HG03460 (cell line): ENCODE measurements at regions not wholly inside any gene's neighbourhood (a gene's known extent, or its start where the extent isn't known, plus 50 kb on each side); places are given as distances from the start of the nearest gene placed in this dataset.

ENCODE experiments used
- ATAC-seq: cut with Tn5 transposase; IDR thresholded peaks from one replicate; pipeline ENCODE4 v1.9.1; 2021; ENCODE audit not compliant: unreplicated experiment

DNA sequence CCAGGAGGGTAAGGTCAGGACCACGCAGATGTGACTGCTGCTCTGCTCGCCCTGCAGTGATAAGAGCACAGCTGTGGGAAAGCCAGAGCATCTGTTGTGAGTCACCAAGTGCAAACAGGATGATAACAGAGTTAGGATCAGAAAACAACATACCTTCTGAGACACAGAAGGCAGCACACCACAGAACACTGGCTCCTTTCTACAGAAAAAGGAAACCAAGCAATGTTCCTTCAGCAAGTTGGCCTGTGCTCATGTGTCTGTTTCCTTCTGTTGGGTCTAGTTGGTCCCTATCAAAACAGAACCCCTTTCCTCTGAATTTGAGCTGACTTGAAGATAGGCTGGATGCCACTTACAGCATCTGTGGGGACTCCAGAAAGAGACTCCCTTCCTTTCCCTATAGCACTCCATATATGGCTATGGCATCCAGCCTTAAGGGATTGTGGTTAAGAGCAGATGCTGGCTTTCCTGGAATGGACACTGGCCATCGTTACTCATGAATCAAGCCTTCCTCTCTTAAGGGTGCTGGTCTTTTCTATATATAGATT lies 440.7 kb upstream of the THBS1 start:
- ATAC-seq: no peak

DNA sequence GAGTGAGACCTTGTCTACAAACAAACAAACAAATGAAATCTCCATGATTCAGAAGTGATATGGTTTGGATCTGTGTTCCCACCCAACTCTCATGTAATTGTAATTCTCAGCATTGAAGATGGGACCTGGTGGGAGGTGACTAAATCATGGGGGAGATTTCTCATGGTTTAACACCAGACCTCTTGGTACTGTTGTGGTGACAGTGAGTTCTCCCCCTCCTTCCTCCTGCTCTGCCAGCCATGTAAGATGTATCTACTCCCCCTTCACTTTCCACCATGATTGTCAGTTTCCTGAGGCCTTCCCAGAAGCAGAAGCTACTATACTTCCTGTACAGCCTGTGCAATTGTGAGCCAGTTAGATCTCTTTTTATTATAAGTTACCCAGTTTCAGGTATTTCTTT lies 438.4 kb upstream of the THBS1 start:
- ATAC-seq: no peak

DNA sequence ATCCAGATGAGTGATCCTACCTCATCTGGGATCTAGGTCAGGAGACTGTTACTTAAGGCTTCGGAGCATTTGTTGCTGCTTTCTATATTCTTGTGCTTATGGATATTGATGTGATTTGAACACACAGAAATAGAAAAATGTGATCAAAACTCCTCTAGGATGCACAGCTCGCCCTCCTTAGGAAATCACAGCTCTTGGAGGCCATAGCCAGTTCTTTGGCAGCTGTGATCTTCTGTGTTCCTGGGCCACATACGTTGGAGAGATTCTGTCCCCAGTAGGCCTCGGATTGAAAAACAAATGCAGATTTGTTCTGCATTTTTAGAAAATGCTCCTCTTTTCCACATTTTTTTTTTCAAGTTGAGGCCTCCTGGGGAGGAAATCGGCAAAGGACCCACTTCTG lies 437.4 kb upstream of the THBS1 start:
- no peak for ATAC-seq

DNA sequence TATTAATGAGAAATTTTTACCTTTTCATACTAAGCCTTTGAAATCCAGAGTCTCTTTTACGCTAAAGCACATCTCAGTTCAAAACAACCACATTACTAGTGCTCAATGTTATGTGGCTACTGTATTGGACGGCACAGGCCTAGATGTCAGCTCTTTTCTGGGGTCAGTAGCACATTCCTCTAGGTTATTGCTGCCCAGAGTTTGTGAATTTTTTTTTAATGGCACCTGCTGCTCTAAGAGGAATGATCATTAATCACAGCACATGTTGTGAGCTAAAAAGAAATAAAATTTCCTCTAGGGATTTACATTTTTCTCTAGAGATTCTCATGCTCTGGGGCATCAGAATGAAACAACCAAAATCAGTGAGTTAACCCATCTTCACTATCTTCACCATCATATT lies 436.8 kb upstream of the THBS1 start:
- ATAC-seq: no peak

DNA sequence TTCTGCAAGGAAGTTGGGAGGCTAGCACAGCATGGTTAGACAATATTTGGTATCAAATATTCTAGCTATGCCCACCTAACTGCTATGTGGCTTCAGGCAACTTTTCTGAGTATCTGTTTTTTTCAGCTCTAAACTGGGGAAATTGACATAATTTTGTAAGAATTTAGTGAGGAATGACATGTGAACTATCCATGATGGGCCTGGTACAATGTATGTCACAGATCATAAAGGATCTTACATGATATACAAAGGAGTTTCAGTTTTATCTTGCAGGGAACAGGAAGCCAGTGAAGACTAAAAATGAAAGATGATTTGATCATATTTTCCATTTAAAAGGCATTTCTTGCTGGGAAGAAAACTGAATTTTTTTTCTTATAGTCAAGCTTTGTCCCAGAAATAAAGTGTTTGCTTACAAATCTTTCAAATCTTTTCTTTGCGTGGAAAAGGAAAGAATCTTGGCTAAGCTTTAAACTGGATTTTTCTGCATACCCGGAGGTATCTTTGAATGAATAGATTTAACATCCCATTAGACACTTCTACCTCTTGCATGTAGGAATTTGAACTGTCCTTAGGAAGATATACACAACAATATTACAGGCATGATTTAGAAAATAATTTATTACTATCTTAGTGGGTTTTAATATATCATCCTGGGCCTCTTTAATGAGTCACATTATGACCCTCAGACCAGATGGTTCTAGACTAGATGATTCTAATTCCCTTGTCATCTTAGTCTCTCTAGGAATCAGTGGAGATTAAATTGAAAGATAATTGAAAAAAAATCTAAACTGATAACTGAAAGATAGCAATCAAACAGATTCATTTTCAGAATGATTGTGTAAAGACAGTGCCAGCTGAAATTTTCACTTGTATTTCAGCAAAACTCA lies 436.0 kb upstream of the THBS1 start:
- no peak for ATAC-seq

DNA sequence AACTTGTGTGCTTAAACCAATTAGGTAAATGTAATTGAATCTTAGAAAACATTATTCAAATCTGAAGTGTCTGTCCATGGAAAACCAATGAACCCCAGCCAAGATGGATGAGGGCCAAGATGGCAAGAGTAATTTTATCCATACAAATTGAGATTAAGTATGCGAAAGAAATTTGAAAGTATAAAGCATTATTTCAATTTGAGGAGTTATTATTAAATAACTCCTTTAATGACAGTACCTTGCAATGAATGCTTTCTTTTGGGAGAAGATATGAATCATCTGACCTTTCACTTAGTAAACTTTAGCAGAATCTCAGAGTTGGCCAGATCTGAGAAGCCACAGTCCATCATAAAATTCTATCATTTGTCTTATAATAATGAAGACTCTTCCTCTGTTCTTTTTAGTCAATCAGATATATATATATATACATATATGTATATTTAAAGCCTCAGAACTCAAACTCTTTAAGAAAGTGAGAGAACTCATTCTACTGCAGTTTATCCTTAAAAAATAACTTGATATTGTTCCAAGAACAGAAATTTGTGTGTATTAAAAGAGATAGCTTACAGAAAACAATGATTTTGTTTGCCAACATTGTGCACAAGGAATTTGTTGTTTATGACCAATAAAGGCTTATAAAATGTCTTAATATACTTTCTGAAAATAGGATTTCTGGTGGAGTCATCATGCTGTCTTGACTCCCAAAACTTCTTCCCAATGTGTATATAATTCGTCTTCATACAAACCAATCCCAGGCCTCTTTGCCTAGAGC lies 434.8 kb upstream of the THBS1 start:
- no peak for ATAC-seq

DNA sequence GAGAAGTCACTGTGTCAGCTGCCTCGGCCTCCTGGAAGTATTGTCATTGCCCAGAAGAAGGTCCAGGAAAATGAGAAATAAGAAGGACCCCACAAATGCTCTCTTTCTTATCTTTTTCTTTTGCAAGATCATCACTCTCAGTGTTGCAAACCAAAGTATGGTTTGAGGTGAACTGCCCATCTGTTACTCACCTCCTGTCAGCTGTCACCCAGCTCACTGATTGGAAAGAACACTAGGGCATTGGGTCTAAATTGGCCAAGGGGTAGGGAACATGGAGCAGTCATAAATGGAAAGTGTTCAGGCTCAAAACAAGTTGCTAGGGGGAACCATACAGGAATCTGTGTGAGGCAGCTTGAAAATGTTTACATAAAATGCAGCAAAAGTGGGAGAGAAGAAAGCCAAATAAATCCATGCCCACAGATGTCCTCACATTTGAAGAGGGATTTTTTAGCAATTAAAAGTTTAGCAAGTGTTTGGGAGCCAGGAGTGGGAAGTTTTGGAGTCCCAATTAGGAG lies 431.2 kb upstream of the THBS1 start:
- no peak for ATAC-seq

DNA sequence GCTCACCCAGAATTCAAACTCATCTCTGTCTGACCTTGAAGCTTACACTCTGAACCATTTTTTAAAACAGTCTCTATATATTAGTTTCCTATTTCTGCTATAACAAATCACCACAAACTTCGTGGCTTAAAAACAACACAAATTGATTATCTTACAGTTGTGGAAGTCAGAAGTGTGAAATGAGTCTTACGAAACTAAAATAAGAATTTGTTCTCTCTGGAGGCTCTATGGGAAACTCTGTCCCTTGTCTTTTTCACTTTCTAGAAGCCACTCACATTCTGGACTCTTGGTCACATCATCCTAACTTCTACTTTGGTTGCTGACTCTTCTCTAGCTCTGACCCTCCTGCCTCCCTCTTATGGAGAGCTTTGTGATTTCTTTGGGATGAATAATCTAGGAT lies 429.3 kb upstream of the THBS1 start:
- ATAC-seq: no peak

DNA sequence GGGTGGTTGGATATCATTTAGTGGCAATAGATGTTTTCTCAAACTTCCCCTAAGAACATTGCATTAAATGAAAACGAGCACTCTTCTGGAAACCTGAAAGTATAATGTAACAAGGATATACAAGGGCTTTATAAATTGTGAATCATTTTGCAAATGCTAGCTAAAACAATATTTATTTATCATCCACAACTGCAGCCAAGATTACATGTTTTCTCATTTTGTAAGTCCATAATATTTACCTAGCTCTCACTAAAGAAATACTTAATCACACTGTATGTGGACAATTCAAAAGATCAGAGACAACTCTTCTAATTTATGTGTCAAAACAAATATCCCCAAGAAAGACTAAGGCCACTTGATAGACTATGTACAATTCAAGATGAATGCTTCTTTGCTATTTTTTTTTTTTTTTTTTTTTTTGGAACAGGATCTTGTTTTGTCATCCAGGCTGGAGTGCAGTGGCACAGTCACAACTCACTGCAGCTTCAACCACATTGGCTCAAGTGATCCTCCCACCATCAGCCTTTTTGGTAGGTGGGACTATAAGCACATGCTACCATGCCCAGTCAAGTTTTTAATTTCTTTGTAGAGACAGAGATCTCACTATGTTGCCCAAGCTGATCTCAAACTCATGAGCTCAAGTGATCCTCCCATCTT lies 427.7 kb upstream of the THBS1 start:
- no peak for ATAC-seq

DNA sequence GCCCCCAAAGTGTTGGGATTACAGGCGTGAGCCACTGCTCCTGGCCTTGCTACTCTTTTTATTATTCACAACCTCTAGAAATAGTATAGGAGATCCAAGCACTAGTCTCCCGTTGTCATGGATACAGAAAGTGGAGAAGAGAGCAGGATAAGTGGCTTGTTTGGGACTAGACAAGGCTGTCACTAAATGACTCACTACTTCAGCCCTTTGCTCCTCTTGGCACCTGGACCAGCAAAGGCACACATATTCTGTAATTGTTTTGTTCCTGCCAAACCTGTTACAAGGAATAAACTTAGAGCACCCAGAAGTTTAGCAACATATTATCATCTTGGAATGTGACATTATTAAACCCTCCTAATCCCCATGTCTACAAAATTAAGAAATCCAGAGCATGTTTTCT lies 427.2 kb upstream of the THBS1 start:
- ATAC-seq: no peak

DNA sequence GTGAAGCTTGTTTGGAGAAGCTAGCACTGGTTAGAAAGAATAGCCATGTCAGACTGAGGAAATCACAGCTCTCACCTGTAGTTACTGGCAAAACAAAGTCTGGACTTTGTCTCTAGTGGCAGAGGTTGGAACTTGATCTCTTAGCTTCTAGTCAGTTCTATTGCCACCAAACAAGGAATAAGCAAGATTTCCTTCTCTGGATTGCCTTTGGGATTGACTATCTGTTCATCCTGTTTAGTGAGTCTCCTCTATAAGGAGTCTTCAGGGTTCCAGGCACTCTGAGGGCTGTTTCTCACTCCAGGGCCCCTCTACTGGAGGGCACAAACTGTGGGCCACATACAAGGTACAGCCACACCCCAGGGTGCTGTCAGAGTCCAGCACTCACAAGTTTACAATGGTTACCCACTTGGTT lies 426.6 kb upstream of the THBS1 start:
- ATAC-seq: no peak

DNA sequence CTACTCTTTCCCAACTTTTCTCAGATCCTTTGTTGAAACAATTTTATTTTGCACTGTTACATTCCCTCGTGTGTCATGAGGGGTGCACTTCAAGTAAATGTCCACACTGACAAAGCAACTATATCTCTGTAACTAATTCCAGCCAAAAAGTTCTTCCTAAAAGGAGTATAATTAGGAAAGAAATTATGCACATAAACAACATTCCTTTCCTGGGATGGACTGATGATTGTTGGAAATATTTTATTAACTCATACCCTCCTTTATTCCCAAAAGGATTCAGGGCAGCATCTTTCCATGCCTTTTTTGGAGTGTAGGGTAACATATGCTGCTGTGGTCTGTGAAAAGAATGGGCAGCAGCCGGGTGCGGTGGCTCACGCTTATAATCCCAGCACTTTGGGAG lies 426.1 kb upstream of the THBS1 start:
- ATAC-seq: no peak

DNA sequence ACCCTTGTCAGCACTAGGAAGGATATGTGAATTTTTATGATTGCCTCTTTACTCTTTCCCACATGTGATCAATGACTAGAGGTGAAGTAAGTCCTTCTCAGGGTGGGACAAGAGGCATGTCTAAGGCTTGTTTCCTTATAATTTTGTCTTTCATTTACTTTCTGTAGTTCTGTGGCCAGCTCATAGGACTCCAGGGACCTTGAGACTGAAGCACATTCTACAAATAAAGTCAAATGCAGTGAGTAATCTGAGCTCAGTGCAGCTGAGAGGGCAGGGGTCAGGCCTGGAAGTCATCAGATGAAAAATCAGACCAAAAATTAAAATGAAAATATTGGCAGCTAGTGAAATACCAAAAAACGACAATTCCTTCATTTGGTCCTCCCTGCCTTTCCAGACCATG lies 424.7 kb upstream of the THBS1 start:
- no peak for ATAC-seq

DNA sequence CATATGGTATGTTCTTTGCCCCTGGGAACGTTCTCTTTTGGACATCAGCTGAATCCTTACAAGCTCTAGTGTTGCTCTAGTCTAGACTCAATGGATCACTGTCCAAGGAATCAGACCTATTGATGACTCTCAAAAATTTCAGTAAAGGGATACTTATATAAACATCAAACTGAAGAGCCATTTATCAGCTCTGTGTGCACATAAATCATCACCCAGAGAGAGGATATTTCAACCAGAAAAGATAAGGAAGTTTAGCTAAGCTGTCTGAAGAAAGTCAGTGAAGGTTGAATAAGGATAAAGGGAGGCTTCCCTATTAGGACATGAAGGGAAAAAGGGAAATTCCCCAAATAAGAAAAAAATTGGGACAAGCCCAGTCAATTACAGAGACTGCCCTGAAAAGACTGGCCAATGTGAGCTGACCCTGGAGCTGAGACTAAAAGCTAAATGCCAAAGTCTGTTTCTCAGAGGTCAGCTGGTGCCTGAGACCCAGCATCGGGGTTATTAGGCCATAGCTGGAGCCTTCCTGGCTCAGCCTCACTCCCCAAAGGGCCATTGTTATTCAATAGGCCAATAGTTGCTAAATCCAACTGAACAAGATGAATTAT lies 424.1 kb upstream of the THBS1 start:
- ATAC-seq: no peak

DNA sequence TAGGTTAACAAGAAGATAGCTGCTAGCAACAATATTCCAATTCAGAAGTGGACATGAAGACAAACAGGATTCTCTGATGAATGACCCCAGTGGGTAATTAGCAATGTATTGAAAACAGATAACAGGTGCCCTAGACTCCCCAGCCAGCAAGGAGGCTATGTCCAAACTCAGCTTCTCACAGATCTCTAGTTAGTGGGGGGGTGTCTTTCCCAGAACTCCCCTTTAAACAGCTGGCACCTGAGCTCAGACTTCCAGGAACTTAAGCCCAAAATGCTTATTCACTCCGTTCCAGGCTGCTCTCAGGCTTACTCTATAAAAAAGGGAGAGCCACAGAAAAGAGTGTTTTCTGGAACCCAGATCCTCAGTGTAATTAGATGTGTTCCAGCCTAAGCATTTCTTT lies 423.0 kb upstream of the THBS1 start:
- no peak for ATAC-seq

DNA sequence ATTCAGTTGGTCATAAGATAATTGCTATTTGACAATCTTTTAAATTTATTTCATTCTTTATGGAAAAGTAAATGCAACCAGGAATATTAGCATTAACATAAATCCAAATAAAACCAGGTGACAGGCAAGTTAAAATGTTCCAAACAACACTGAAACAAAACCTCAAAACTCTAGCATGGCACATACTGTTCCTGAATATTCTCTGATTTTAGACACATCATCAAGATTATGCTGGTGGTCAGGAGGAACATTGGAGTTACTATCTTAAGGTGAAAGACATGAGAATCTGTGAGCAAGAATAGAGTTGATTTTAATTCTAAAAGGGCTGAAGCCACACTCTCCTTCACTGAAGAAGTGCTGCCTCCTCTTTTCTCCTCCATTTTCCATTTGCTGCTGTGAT lies 421.0 kb upstream of the THBS1 start:
- no peak for ATAC-seq

DNA sequence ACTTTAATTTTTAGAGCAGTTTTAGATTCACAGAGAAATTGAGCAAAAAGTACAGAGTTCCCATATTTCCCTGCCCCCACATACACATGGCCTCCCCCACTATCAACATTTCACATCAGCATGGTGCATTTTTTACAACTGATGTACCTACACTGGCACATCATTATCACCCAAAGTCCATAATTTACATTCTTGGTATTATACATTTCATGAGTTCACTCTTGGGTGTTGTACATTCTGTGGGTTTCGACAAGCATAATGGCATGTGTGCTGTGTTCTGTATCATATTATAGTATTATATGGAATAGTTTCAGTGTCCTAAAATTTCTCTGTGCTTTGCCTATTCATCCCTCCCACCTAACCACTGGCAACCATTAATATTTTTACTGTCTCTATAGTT lies 419.8 kb upstream of the THBS1 start:
- ATAC-seq: no peak

DNA sequence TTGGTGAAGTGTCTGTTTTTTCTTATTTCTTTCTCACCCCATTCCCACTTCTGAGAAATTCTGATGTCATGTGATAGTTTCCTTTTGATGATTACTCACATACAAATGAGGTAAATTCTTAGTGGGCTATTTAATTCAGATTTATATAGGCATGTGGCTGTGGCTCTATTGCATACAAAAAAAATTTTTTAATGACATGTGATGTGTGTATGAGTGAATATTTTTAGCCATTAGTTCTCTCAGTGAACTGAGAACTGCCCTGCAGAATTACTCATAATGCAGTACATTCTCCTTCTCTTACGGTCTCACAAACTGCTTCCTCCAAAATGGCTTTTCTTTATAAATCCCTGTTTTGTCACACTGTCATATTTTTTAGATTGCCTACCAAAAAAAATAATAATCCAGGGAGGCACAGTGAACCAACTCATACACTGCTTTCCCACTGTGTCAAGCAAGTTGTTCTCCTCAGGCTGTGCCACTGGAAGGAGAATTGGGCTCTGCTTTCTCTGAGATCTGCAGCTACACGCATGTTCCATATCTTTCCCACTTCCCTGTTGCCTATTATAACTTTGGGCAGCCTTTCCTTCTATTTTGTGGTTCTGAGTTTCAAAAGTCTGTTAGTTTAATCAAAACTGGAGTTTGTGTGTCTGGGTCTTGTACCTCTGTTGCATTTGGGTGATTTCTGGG lies 415.7 kb upstream of the THBS1 start:
- no peak for ATAC-seq

DNA sequence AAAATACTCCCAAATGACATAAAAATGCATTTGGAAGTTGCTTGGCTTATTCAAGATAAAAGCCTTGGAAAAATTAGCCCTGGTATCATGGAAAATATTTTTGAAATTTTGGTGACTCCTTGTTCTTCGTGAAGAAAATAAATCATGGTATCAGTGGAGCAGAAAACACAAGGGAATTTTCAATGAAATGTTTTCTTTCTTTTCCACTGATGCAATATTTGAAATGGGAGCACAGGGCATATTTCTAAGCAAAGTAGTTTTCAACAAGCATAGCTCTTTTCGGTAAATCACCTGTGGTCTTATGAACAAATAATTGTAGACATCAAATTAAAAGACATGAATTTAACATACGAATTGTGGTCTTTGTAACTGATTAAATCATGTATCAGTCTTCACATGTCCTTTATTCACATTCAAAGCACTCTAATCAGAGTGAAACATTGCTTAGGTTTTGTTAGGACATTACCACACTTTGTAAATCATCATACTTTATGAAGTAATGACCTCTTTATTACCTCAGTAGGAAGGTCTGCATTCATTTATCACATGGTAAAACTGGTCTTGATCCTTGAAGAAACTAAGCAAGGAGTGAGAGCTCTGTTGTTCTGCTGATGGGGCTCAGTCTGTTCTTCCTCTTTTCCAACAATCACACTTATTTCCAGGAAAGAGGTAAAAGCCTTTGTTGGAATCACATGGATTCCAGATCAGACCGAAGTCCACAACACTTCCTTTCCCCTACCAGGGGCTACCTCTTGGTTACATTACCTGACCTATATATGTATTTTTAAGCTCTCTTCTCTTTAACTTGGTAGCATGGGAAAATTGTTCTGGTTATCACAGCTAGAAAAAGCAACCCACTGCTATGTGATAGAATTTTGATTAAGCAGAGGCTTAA lies 413.5 kb upstream of the THBS1 start:
- ATAC-seq: no peak
